HEK293T (cell line): ENCODE measurements at regions not wholly inside any gene's neighbourhood (a gene's known extent, or its start where the extent isn't known, plus 50 kb on each side); places are given as distances from the start of the nearest gene placed in this dataset.

ENCODE experiments used
- ARNT ChIP-seq: fragments of 450-650 bp; IDR thresholded peaks from 2 replicates; pipeline ENCODE4 v1.6.1; 2017; ENCODE audit warnings: mild to moderate bottlenecking
- BHLHE40 ChIP-seq: fragments of 450-650 bp; IDR thresholded peaks from 2 replicates; pipeline ENCODE4 v1.6.1; 2016; ENCODE audit warnings: mild to moderate bottlenecking, moderate library complexity, borderline replicate concordance
- ELF4 ChIP-seq: fragments of 450-650 bp; IDR thresholded peaks from 2 replicates; pipeline ENCODE4 v1.6.1; 2017; ENCODE audit warnings: antibody characterized with exemption
- FOXA1 ChIP-seq: fragments of 450-650 bp; IDR thresholded peaks from 2 replicates; pipeline ENCODE4 v1.6.1; 2016; ENCODE audit warnings: mild to moderate bottlenecking
- FOXM1 ChIP-seq: fragments of 450-650 bp; IDR thresholded peaks from 2 replicates; pipeline ENCODE4 v1.6.1; 2017; ENCODE audit warnings: mild to moderate bottlenecking, borderline replicate concordance
- HDGF ChIP-seq: fragments of 450-650 bp; IDR thresholded peaks from 2 replicates; pipeline ENCODE4 v1.6.1; 2017; ENCODE audit warnings: antibody characterized with exemption, borderline replicate concordance
- LEF1 ChIP-seq: fragments of 450-650 bp; IDR thresholded peaks from 2 replicates; pipeline ENCODE4 v1.6.1; 2017; ENCODE audit warnings: mild to moderate bottlenecking, borderline replicate concordance
- NFRKB ChIP-seq: fragments of 450-650 bp; IDR thresholded peaks from 2 replicates; pipeline ENCODE4 v1.6.1; 2016; ENCODE audit warnings: mild to moderate bottlenecking, moderate library complexity
- SP1 ChIP-seq: fragments of 450-650 bp; IDR thresholded peaks from 2 replicates; pipeline ENCODE4 v1.6.1; 2017
- SUZ12 ChIP-seq: fragments of 450-650 bp; IDR thresholded peaks from 2 replicates; pipeline ENCODE4 v1.6.1; 2016; ENCODE audit warnings: mild to moderate bottlenecking
- TARDBP ChIP-seq: fragments of 450-650 bp; IDR thresholded peaks from 2 replicates; pipeline ENCODE4 v1.6.1; 2016
- ZNF384 ChIP-seq: fragments of 450-650 bp; IDR thresholded peaks from 2 replicates; pipeline ENCODE4 v1.6.1; 2016
- TF ChIP-seq, protein P1 (sequence below): fragments of 450-650 bp; IDR thresholded peaks from 2 replicates; pipeline ENCODE4 v1.6.1; 2016

- TF ChIP-seq HDGF (no peak), FOXM1 (no peak), ELF4 (no peak), ARNT (no peak), SP1 (no peak), NFRKB (no peak), BHLHE40 (no peak), ZNF384 (no peak), LEF1 (no peak), TARDBP (no peak), FOXA1 (no peak), SUZ12 (no peak)
- TF ChIP-seq, protein P1, sequence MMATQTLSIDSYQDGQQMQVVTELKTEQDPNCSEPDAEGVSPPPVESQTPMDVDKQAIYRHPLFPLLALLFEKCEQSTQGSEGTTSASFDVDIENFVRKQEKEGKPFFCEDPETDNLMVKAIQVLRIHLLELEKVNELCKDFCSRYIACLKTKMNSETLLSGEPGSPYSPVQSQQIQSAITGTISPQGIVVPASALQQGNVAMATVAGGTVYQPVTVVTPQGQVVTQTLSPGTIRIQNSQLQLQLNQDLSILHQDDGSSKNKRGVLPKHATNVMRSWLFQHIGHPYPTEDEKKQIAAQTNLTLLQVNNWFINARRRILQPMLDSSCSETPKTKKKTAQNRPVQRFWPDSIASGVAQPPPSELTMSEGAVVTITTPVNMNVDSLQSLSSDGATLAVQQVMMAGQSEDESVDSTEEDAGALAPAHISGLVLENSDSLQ, result no peak
Observed at GRCh38 chr3:175983379-175983778, 1124.2 kb downstream of the NAALADL2 start.
